GOT3 (cell line): ENCODE measurements at regions not wholly inside any gene's neighbourhood (a gene's known extent, or its start where the extent isn't known, plus 50 kb on each side); places are given as distances from the start of the nearest gene placed in this dataset.

ENCODE experiments used
- DNase-seq: peaks from one replicate; lab custom pipeline; 2025; ENCODE audit warnings: mixed read lengths; lab: John Stamatoyannopoulos, UW

DNA sequence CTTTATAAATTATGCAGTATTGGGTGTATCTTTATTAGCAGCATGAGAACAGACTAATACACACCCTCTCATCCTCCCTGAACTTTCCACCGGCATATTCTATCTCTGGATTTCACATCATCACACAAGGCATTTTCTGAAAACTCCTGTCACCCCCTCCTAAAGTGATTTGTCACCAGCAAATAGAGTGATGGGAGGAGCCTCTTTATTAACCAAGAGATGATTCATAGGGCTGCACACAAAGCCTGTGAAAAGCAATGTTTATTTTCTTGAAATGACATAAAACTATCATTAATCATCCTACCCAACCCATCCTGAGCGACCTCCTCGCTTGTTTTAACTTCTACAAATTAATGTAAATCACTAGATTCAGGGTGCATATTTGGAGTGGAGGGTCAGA is 394.7 kb upstream of the SULF2 start:
- no peak for DNase-seq

DNA sequence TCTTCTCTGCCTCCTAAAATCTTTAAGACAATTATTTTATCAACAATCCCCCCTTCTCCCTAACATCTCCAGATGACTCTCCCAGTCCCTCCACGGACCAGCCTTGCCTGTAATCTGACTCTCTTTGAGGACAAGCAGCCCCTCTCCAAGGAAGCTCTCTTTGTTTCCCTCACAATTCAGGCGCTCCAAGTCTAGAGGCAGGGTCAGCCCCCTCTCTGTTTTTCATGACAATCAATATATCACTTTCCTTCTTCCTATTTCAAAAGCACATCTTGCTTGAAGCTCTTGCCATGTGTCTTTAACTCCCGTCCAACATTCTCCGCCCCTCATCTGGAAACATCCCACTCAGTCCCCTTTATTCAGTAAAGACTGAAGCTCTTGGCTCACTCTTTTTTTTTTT is 393.4 kb upstream of the SULF2 start:
- no peak for DNase-seq

DNA sequence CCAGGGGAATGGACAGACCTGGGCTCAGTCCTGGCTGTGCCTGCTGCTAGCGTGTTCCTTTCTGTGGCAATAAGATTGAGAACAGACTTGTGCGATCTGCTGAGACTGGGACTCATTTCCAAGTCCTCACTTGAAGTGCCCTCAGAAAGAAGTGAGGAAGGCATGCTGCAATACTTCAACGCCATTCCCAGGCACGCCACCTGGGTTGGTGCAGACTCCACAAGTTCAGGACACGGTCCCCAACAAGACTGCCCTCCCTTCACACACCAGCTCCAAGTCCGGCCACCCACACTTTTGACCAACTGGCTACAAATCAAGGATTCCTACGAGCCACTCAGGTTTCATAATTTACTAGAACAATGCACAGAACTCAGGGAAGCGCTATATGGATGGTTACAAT is 391.8 kb upstream of the SULF2 start:
- DNase-seq = no peak

DNA sequence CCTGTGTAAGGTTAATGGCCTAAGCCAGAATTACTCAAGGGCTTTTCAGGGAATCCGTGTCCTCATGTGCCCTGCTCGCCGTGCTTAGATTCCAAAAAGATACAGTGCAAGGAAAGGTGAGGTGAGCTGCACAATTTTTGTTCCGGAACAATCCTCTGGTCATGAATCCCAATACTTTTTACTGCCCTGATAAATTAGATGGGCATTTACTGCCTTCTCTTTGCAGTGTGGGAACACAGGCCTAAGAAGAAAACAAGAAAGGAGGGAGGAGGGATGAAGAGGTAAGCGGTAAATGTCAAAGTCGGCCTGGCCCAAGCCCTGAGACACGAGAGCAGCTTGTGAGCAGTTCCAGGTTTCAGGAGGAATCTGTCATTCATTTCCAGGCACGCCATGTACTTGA is 390.9 kb upstream of the SULF2 start:
- DNase-seq = no peak

DNA sequence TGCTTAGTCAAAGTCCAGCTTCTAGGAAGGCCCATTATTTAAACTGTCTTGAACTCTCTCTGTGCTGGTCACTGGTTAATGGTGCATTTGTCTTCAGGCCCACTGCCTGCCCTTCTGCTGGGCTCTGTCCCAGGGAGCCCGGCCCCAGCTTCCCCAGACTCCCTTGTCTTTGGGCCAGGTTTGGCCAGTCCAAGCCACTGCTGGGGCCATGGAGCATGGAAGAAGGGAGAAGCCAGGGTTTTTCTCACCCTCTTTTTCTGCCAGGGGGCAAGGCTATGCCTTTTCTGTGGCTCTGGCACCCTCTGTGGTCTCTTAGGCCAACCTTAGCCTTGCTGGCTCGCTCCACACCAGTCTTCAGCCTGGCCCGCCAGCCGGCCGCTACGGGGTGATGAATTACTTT is 390.0 kb upstream of the SULF2 start:
- DNase-seq = no peak

DNA sequence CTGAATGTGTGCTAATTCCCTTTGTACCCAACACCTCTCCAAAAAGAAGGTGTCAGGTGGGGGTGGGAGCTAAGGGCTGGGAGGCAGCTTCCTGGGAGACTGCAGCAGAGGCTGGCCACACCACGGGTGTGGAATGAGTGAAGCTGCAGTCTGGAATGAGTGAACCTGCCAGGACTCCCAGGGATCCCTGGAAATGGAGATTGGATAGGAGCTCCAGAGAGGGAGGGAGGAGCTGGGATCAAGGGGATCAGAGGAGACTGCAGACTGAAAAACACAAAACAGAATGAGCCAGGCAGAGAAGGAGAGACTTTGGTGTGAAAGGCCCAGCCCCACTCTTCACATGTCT is 387.0 kb upstream of the SULF2 start:
- DNase-seq = no peak

DNA sequence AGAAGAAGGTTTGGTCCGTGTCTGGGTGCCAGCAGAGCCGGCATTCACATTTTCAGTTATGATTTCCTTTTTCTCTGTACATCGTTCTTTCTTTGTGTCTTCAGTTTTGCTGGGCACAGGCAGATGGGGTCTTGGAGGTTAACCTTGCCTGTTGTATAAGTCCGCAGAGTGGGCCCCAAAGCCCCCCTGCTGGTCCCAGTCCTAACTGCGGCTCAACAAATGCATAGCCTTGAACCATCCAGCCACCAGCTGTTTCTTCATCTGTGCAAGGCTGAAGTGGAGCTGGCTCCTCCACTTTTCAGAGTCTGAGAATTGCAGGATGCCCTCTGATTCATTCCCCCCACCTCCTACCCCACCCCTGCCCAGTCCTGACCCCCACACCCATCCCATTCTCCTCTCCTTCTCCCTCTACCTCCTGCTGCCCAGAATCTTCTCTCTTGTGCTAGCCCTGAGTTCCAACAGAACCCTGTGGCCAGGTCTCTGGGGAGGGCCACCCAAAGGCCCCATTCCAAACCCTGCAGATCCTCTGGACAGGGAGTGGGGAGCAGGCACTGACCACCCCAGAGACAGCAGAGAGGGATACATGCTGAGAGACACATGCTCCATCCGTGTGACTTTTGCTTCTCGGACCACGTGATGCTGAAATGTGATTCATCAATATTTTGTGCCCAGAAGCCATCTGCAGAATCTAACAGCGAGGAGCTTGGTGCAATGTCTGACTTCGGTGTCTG is 386.5 kb upstream of the SULF2 start:
- no peak for DNase-seq

DNA sequence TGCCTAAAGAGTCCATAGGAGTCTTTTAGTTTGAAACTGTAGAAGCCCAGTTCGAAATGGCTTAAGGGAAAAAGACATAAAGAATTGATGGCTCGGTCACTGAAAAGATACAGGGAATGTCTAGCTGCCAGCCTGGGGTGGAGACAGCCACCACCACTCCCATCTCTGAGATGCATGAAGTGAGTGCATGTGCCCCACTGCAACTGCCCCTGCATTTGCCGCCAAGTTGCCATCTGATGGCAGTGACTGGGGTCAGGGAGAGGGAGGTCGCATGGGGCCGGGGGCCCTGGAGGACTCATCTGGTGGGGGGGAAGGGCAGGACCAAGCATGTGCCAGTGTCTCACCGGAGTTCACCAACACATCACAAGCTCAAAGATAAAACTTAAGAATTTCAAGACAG is 385.8 kb upstream of the SULF2 start:
- DNase-seq = no peak

DNA sequence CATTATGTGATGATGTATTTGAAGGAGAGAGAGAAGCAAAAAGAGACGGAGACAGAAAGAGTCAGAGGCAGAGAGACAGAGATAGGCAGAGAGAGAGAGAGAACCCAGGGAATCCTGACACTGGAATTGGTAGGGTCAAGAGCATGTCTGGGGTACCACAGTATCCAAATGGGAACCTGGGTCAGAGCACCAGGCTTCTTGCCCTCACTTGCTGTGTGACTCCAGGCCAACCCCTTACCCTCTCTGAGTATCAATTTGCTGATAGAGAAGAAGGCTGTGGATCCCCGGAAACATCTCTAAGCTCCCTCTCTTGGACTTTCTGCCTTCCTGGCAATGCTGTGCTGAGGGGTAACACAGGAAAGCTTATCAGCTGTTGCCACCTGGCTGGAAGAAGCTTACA is 385.3 kb upstream of the SULF2 start:
- DNase-seq = no peak

DNA sequence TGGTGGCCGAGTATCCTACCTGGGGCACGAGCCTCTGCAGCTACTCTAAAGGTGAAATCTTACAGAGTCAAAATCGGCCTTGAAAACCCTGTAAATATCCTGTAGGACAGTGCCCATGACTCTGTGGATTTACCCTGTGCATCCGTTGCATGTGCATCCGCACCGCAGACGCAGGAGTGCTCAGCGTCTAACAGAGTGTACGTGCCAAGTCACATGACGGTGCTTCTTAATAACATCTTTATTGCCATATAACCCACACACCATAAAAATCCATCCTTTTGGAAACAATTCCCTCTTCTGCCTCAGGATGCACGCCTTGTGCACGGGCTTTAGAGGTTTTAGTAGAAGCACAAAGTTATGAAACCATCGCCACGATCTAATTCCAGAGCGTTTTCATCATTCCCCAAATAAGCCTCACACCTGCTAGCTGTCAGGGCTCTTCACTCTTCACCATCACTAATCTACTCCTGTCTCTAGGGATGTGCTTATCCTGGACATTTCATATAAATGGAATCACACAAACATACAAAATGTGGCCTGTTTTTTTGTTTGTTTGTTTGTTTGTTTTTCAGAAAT is 384.5 kb upstream of the SULF2 start:
- no peak for DNase-seq

DNA sequence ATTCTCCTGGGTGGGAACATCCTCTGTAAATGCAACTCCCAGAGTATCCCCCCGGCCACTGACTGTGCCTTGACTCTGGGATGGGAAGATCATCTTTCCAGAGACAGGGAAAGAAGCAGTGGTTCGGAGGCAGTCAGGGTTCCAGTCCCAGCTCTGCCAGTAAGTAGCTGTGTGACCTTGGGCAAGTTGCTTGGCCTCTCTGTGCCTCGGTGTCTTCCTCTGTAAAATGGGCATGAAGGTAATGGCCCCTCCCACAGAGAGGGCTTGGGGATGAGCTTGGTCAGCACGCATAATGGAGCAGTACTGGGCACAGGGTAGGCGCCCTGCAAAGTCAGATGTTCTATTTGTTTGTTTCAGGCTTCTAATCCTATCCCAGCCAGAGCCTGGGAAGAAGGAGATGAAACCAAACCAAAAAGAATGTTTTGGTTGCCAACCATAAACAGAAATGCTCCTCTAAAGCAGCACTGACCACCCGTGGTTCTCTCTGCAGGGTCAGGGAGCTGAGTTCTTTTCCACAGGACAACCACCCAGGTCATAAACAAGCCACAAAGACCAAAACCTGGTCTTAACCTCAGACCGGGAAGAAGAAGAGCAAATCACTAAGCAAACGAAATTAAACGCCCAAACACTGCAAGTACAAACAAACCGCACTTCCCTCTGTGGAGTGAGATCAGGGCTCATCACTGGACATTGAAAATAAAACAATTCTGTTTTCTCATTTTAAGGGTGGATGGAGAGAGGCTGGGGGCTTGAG is 381.0 kb upstream of the SULF2 start:
- DNase-seq = no peak

DNA sequence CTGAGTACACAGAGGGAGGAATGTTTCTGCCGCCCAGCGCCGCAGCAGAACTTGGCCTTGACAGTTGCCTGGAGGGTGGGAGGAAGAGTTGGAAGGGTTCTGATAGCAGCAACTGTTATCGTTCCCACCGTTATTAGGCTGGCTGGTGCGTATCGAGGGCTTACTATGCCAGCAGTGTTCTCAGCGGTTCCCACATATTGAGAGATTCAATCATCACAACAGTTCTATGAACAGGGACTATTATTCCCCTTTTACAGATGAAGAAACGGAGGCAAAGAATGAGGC is 380.1 kb upstream of the SULF2 start:
- no peak for DNase-seq

DNA sequence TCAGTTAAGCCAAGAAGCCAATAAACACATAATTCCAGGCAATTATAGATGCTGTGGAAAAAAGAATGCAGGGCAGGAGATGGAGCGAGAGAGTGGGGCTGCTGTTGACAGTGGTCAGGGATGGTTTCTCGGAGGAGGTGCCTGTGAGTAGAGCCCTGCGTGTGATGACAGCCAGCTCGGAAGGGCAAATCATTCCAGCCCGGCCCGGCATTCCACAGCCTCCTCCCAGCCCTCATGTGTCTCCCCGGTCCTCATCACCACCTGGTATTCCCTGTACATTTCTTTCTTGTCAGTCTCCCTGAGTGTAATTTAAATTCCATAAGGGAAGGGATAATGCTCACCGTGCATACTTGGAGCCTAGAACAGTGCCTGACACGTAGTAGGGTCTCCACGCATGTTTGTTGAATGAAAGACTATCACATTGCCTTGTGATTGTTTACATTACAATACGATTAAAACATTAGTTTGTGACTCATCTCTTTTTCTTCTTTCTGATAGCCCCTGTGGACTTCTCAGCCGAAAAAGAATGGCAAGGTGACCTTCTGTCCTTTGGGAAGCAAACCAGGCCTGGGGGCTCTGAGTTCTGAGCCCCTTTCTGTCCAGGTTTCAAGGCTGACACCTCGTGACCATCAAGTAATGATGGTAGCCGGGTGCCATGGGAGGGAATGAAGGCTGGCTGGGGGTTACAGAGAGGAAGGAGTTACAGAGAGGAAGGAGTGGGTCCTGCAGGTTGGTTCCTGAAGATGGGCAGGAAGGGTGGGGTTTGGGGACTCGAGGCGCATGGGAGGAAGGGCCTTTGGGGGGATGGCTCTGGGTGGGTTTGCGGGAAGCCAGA is 379.5 kb upstream of the SULF2 start:
- DNase-seq = no peak

DNA sequence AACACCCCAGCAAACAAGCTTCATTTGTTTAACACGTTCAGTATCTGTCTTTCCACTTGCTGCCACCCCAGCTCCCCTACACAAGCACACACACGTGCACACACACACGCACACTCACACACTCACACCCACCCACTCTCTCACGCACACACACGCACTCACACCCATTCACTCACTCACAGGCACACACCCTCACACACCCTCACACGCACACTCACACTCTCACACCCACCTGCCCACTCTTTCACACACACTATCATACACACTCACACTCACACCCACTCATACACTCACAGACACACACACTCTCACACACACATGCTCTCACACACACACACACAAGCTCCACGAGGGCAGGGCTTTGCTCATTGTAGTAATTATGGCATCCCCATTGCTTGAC is 378.8 kb upstream of the SULF2 start:
- no peak for DNase-seq

DNA sequence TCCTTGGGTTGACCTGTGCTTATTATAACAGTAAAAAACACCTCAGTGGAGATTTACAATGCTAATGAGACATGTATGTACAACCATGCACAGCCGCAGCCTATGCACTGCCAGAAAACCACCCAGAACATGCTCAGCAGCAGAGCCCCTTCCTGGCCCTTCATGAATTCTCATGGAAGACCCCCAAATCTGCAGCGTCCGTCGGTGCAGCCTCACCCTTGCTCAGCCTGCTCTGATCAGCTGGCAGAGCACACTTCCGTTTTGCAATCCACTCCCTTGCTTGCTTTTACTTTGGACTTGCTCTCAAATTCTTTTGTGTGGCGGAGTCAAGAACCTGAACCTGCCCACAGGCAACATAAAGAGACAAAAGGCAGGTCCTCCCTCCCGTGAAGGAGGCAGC is 378.2 kb upstream of the SULF2 start:
- no peak for DNase-seq

DNA sequence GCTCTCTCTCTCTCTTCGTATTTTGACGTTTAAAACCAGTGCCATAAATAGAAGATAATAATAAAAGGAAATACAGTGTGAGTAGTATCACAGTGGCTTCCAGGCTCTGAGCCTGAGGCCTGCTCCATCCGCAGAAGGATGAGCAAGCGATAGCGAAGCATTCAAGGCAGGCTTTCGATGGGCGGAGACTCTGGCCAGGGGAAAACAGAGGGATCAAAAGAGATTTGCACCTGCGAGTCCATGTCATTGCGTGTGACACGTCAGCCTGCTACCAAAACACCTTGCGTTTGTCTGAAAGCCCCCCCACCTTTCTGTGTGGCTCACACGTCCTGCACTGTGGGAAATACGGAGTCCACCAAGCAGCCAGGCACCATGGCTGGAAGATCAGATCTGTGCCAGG is 377.3 kb upstream of the SULF2 start:
- DNase-seq = no peak

DNA sequence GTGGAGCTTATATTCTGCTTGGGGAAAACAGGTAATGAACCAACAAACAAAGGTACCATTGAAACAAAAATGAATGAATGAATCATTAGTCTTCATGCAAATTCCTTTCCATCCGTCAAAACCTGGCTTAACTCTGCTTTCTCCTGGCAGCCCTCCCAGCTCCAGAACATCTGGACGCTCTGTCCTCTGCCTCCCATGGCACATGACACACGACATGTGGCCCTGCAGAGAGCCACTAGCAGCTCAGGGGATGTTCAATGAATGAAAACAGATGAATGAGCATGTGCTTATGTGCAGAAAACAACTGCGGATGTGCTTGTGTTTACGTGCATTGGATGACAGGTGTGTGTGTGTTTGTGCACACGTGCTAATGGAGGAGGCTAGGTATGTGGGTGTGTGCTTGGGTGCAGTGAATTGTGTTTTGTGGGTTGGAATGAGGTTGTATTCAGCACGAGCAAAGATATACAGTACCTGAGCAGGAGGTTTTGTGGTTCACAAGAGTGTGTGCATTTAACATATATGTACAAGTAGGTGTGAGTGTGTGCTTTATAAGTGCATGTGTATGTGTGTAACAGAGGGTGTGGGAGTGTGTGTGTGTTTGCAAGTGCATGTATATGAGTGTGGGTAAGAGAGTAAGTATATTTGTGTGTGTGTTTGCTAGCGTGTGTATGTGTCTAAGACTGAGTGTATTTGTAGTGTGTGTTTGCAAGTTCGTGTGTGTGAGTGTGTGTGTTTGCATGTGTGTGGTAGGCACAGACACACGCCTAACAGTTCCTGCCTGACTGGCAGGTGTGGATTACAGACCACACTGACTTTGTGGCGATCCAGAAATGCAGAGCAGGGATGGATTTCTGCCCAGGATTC is 374.1 kb upstream of the SULF2 start:
- DNase-seq = no peak

DNA sequence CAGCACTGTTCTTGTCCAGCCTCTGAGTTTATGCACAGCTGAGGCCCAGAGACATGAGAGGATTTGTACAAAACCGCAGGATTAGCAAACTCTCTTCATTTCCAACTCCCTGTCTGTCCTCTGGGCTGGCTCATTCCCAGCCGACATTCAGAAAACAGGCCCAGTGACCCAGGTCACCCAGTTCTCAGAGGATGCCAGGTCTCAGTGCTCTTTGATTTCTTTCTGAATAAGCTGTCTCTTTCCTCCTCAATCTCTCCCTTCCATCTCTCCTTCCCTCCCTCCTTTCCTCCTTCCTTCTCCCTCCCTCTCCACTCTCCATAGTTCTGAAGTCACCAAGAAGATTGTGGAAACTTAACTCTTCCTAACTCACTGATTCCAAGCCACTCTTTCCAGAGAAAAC is 372.7 kb upstream of the SULF2 start:
- DNase-seq = no peak

DNA sequence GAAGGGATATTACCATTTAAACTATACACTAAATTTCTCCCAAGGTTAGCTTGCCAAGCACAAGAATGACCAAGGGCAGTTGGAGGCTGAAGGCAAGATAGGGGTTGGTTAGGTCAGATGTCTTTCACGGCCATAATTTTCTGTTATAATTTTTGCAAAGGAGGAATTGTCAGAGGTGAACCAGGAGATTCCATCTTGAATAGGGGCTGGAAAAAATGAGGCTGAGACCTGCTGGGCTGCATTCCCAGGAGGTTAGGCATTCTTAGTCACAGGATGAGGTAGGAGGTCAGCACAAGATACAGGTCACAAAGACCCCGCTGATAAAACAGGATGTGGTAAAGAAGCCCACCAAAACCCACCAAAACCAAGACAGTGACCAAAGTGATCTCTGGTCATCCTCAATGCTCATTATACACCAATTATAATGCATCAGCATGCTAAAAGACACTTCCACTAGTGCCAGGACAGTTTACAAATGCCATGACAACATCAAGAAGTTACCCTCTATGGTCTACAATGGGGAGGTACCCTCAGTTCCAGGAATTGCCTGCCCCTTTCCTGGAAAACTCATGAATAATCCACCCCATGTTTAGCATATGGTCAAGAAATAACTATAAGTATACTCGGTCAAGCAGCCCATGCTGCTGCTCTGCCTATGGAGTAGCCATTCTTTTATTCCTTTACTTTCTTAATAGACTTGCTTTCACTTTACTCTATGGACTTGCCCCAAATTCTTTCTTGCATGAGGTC is 371.8 kb upstream of the SULF2 start:
- DNase-seq = no peak

DNA sequence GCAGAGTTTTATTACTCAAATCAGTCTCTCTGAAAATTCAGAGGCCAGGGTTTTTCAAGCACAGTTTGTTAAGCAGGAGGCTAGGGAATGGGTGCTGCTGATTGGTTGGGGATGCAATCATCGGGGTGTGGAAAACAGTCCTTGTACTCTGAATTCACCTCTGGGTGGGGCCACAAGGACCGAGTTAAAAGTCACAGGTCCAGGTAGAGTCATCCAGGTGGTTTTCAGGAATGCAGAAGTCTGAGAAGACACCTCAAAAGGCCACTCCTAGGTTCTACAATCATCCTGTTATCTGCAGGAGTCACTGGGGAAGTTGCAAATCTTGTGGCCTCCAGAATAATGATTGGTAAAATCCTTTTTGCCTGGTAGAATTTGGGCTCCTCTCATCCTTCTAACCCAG is 371.2 kb upstream of the SULF2 start:
- no peak for DNase-seq

DNA sequence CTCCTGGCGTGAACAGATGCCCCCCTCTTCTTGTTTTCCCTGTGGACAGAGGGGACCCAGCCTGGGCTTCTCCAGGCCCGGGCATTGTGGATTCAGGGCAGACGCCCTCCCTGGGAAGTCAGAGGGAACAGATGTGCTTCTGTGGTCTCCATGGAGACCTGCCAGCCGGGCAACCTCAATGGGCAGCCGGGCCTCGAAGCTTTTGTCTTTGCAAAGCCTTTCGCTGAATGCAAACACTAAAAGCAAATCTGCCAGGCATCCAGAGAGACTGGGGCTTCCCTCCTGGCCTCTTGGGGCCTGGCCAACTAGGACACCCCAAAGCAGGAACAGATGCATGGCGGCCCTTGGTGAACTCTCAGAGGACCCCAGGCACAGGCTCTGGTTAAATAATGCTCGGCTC is 370.0 kb upstream of the SULF2 start:
- DNase-seq = no peak
